Panc1 (cell line): ENCODE measurements at regions not wholly inside any gene's neighbourhood (a gene's known extent, or its start where the extent isn't known, plus 50 kb on each side); places are given as distances from the start of the nearest gene placed in this dataset.

Experiments
- ATAC-seq: fragments of 200-7000 bp; cut with Tn5 transposase; 2 replicates; pipeline ENCODE4 v1.9.1; 2020; ENCODE audit warnings: mild to moderate bottlenecking, moderate library complexity
- BruUV-seq: library from RNA; stranded (reverse); fragments of 400-500 nt; replicated peaks from 2 replicates; lab custom pipeline; 2021; lab: Mats Ljungman, UMichigan
- CTCF ChIA-PET: fragments of 300-600 bp; sonication (Branson Sonifier 250); formaldehyde crosslinking; loops from one replicate; lab custom pipeline; 2022; ENCODE audit warnings: antibody characterized with exemption; lab: Charles Lee
- POLR2A ChIA-PET: fragments of 300-600 bp; sonication (Branson Sonifier 250); formaldehyde crosslinking; loops from one replicate; lab custom pipeline; 2022; ENCODE audit warnings: antibody characterized with exemption; lab: Charles Lee
- DNase-seq: peaks from one replicate; pipeline ENCODE4 v3.0.0-alpha.2; 2010; ENCODE audit warnings: low read depth, low spot score
- H3K27ac ChIP-seq: 2 replicates; pipeline ENCODE4 v1.5.1; 2011; ENCODE audit warnings: mild to moderate bottlenecking, low read length, inconsistent platforms
- H3K27me3 ChIP-seq: fragments of 200-500 bp; sonication (Bioruptor generic); 2 replicates; pipeline ENCODE4 v1.6.0; 2014; ENCODE audit warnings: low read length, inconsistent platforms; ENCODE audit not compliant: control insufficient read depth, insufficient read depth
- H3K36me3 ChIP-seq: fragments of 200-500 bp; sonication (Bioruptor generic); 2 replicates; pipeline ENCODE4 v1.5.1; 2014; ENCODE audit warnings: inconsistent platforms, mild to moderate bottlenecking, low read length, moderate library complexity; ENCODE audit not compliant: control insufficient read depth, insufficient read depth
- H3K4me1 ChIP-seq: 2 replicates; pipeline ENCODE4 v1.5.1; 2011; ENCODE audit warnings: inconsistent platforms, mild to moderate bottlenecking, low read length, moderate library complexity; ENCODE audit not compliant: control insufficient read depth, insufficient read depth
- H3K4me3 ChIP-seq, 2 experiments: 2 replicates each; pipeline ENCODE4 v1.5.1; 2011 to 2012; ENCODE audit warnings: low read depth in 2 of 2, low read length in 2 of 2, mild to moderate bottlenecking in 2 of 2, inconsistent platforms in 1 of 2, moderate library complexity in 1 of 2
- H3K9me3 ChIP-seq: fragments of 200-500 bp; sonication (Bioruptor generic); 2 replicates; pipeline ENCODE4 v1.5.1; 2014; ENCODE audit warnings: low read depth, mild to moderate bottlenecking, inconsistent platforms, low read length, moderate library complexity; ENCODE audit not compliant: control insufficient read depth, insufficient read depth
- CTCF ChIP-seq: fragments of 450-650 bp; IDR thresholded peaks from 2 replicates; pipeline ENCODE4 v1.5.1; 2017; ENCODE audit warnings: mild to moderate bottlenecking
- POLR2AphosphoS5 ChIP-seq: IDR thresholded peaks from 2 replicates; pipeline ENCODE4 v1.6.1; 2012; ENCODE audit warnings: mild to moderate bottlenecking, low read depth, low read length, moderate library complexity
- REST ChIP-seq, 2 experiments: IDR thresholded peaks; 2 replicates each; pipeline ENCODE4 v1.6.1; 2011 to 2012; ENCODE audit warnings: low read depth in 2 of 2, control low read depth in 1 of 2, low read length in 1 of 2, mild to moderate bottlenecking in 1 of 2, moderate library complexity in 1 of 2; ENCODE audit not compliant: insufficient read depth in 1 of 2
- SIN3A ChIP-seq: IDR thresholded peaks from 2 replicates; pipeline ENCODE4 v1.6.1; 2012; ENCODE audit warnings: low read depth, mild to moderate bottlenecking, low read length, moderate library complexity, borderline replicate concordance; ENCODE audit not compliant: insufficient read depth
- TCF7L2 ChIP-seq: IDR thresholded peaks from 2 replicates; pipeline ENCODE4 v1.6.1; 2011; ENCODE audit warnings: mild to moderate bottlenecking, low read depth, low read length, inconsistent platforms
- in situ Hi-C: cut with HindIII; loops from 2 replicates; pipeline ENCODE4 v1.10.0; 2016; ENCODE audit warnings: low sequenced_read_pairs, low pct_unique_long_range_greater_than_20kb
- intact Hi-C: fragments of 100-400 bp; cut with micrococcal nuclease; formaldehyde crosslinking; loops from one replicate; pipeline ENCODE4 v1.10.0; 2022; ENCODE audit not compliant: unreplicated experiment

- ATAC-seq = no peak
- BruUV-seq = no TSS peak
- DNase-seq = no peak
- Histone ChIP-seq H3K9me3 (no peaks in the 10 kb centered on the region), H3K36me3 (peaks cover 7% of the 10 kb centered on the region; the same call in 1 of the 2 replicates), H3K4me3 (peak overlapping the region; percentile 89 to 94), H3K27me3 (no peaks in the 10 kb centered on the region), H3K27ac (peak overlapping the region; percentile 96), H3K4me1 (peaks cover 39% of the 10 kb centered on the region)
- intact Hi-C loops (loop anchor here (2.0 to 10.0 kb wide), 2 partner anchors 30 to 124 kb away; no protein-coding TSS in a partner anchor), in situ Hi-C loops (no loop called here)
- TF ChIP-seq POLR2AphosphoS5 (no peak), REST (IDR thresholded peaks at IDR 0.05; ENCODE audit: insufficient read depth in 1 of 2, low read depth in 2 of 2, low read length in 1 of 2) (no peak), TCF7L2 (no peak), CTCF (no peak), SIN3A (peak; percentile 10; the same call in 1 of the 2 replicates)
- POLR2A ChIA-PET = no interaction called here
- CTCF ChIA-PET = no interaction called here
Measured at GRCh38 chr17:72590382-72590781, 469.6 kb downstream of the SOX9 start.

GRCh38 chr17:72590882-72591281, 470.1 kb downstream of the SOX9 start:
- H3K36me3 ChIP-seq = peaks cover 7% of the 10 kb centered on the region; the same call in 1 of the 2 replicates
- DNase-seq (no peak), ATAC-seq (peak; percentile 28)
- H3K27ac ChIP-seq = peak overlapping the region; percentile 96
- no peak for TF ChIP-seq REST (IDR thresholded peaks at IDR 0.05; ENCODE audit: insufficient read depth in 1 of 2, low read depth in 2 of 2, low read length in 1 of 2)
- no peak for TF ChIP-seq TCF7L2
- no peak for TF ChIP-seq CTCF
- no peak for TF ChIP-seq SIN3A
- TF ChIP-seq POLR2AphosphoS5 = no peak
- intact Hi-C loops = loop anchor here (2.0 to 10.0 kb wide), 2 partner anchors 30 to 124 kb away; no protein-coding TSS in a partner anchor
- in situ Hi-C loops = no loop called here
- H3K4me3 ChIP-seq = peak overlapping the region; percentile 89 to 94
- CTCF ChIA-PET = interaction anchor here (1.0 kb wide), 1 partner anchor 30 kb away, joined by 7 read pairs; no protein-coding TSS in a partner anchor
- BruUV-seq = no TSS peak
- H3K27me3 ChIP-seq = no peaks in the 10 kb centered on the region
- POLR2A ChIA-PET = no interaction called here
- H3K9me3 ChIP-seq = no peaks in the 10 kb centered on the region
- H3K4me1 ChIP-seq = peaks cover 35% of the 10 kb centered on the region
